HG03095 (cell line): ENCODE measurements at regions not wholly inside any gene's neighbourhood (a gene's known extent, or its start where the extent isn't known, plus 50 kb on each side); places are given as distances from the start of the nearest gene placed in this dataset.

ENCODE experiments used
- ATAC-seq: cut with Tn5 transposase; IDR thresholded peaks from one replicate; pipeline ENCODE4 v1.9.1; 2021; ENCODE audit warnings: moderate library complexity; ENCODE audit not compliant: unreplicated experiment

- ATAC-seq: no peak
Measured at GRCh38 chr9:79120941-79121340, 450.8 kb upstream of the TLE4 start.

GRCh38 chr9:79123415-79123814 is 448.4 kb upstream of the TLE4 start:
- ATAC-seq: no peak

DNA sequence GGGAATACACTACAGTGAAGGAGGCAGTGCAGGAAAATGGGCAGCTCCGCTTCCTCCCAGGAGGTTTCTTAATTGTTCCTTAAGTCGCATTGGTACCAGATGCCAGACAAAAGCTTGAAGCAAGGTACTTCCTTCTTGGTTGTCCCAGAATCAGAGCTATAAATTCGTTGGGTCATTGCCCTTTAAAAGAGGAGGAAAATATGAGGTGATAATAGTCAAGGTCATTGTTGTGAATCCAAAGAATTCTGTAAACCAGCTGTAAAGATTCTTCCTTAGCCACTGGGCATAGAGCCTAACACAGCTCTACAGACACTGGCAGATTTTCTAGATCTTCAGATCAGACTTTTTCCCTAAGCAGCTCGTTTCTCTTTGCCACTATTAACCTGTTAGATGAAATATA is 444.1 kb upstream of the TLE4 start:
- no peak for ATAC-seq

GRCh38 chr9:79129865-79130480 is 441.8 kb upstream of the TLE4 start:
- no peak for ATAC-seq

- ATAC-seq: no peak
Measured at GRCh38 chr9:79131246-79131774, 440.5 kb upstream of the TLE4 start.

- no peak for ATAC-seq
Measured at GRCh38 chr9:79131824-79132377, 439.9 kb upstream of the TLE4 start.

- no peak for ATAC-seq
Measured at GRCh38 chr9:79134654-79135053, 437.1 kb upstream of the TLE4 start.

GRCh38 chr9:79135681-79136415 is 435.9 kb upstream of the TLE4 start:
- ATAC-seq: no peak

DNA sequence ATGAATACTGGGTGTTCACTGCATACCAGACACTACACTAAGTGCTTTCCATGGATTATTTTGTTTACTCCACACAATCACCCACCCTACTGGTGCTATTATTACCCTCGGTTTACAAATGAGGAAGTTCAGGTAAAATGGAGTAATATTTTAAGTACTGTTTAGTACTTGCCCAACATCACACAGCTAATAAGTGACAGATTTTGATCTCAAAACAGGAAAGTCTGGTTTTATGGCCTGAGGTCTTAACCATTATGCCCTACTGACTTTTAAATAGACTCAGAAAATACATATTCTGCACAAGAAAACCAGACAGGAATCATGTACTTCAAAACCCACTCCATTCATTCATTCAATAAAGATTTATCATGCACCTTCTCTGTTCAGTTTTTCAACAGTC is 431.0 kb upstream of the TLE4 start:
- ATAC-seq: no peak

DNA sequence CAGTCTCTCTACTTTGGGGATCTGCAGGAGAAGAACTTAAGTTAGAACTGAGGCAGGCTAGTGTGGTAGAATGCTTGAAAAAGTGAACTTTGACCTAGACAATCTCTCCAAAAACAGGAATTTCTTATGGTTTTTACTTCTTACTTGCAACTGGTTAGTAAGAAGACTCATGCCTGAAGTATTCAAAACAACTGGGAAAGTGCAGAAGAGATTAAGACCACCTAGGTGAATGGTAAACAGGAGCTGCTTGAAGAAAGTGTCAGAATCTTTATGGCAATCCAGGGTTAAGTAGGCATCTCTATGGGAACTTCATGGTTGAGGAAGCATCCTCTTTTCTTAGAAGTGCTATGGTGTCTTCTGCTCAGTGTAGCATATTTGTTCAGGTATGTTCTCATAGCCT is 428.6 kb upstream of the TLE4 start:
- no peak for ATAC-seq

DNA sequence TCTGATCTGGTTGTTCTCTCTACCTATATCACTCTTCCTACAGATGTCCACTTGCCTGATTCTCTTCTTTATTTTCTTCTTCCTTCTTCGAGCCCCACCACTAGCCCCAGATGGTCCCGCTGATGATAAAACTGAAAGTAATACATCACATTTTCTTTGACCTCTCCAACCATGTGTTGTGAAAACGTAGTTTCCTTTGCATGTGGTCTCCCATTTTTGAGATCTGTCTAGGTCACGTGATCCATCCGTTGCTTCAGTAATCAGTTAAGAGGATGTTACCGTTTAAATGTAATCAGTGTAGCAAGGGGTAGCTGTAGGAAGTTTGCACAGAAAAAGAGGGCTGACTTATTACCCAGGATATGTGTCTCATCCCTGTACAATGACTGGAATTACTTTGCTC is 426.3 kb upstream of the TLE4 start:
- no peak for ATAC-seq

DNA sequence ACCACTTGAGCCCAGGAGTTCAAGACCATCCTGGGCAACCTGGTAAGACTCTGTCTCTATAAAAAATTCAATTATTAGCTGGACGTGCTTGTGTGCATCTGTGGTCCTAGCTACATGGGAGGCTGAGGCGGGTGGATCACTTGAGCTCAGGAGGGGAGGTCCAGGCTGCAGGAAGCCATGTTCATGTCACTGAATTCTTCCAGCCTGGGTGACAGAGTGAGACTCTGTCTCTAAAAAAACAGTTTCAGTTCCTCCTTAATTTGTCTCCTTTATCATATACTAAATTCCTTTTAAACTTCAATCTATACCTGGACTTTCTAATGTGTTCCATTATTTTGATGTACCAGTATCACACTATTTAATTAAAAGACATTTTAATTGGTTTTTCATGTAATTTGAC is 422.2 kb upstream of the TLE4 start:
- ATAC-seq: no peak

DNA sequence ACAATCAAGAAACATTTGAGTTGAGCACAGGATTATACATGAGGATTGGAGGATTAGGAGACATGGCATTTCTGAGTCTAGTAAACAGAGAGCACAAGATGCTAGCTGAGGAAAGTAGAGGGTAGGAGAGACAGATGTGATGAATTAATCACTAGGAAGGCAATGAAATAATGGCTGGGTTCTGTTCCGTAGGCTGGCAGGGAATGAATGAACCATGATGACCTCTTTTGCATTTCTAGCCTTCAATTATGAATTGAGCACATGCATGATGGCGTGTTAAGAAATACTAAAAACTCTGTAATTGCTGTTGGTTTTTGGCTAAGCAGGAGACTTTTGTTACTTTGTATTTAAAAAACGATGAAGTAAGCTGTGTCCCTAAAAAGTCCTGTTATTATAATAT is 420.0 kb upstream of the TLE4 start:
- no peak for ATAC-seq

- ATAC-seq: no peak
Measured at GRCh38 chr9:79152306-79152705, 419.5 kb upstream of the TLE4 start.

DNA sequence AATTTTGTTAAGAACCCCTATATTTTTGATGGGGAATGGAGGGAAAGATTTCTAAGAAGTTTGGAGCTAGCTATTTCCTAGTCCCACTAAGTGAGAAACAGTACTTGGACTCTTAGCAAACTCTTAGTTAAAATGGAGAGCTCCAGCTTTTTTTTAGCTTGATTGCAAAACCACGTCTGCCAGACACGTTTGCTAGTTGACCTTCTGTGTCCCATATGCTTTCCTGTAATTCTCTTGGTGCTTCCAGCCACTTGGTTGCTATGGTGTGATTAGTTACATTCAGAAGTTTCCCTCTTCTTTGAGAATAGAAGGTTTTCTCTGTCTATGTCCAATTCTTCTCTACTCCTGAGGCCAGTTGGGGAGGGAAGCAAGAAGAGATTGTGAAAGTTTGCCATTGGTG is 417.0 kb upstream of the TLE4 start:
- no peak for ATAC-seq

DNA sequence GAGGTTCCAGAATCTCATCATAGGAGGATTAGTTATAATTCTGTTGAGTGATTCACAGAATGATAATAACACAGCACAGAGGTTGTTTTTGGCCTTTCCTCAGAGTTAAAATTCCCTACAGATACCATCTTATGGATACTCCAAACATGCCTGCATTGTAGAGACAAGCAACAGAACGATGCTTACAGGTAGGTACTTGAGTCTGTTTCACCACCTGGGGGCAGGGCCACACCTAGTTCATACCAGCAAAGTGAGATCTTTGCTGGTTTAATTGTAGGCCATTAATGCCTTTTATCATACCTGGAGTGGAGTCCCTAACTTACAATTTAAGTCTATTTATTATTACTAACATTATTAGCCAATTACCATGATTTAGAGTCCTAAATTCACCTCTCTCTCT is 416.5 kb upstream of the TLE4 start:
- ATAC-seq: no peak

DNA sequence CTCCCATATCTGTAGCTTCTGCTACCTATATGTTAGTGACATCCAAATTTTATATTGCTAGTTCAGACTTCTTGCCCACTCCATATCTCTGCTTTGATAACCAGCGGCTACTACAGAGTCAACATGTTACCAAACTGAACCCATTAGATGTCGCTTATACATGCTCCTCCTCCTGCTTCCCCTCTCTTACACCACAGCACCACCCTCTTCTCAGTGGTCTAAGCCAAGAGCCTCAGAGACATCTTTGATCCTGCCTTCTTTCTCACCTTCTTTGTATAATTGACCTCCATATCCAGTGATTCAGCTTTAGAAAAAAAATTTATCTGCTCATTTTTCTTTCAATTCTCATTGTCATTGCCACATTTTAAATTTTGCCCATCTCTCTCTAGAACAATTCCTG is 408.2 kb upstream of the TLE4 start:
- ATAC-seq: no peak

DNA sequence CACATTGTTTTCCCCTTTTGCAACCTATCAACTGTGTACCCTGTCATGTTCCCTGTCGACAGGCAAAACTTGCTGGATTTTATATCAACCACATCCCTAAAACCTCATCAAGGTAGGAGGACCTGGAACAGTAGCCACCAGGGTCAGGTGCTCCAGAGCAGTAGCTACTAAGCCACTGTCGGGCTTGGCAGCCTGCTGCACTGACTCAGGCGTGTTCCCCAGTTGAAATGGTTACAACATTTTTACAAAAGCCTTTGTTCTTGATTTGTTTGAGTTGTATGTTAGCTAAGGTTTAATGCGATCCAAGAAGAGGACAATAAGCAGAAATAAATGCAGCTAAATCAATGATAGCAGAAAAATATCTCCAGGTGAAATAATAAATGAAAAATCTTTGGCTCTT is 407.4 kb upstream of the TLE4 start:
- ATAC-seq: no peak

DNA sequence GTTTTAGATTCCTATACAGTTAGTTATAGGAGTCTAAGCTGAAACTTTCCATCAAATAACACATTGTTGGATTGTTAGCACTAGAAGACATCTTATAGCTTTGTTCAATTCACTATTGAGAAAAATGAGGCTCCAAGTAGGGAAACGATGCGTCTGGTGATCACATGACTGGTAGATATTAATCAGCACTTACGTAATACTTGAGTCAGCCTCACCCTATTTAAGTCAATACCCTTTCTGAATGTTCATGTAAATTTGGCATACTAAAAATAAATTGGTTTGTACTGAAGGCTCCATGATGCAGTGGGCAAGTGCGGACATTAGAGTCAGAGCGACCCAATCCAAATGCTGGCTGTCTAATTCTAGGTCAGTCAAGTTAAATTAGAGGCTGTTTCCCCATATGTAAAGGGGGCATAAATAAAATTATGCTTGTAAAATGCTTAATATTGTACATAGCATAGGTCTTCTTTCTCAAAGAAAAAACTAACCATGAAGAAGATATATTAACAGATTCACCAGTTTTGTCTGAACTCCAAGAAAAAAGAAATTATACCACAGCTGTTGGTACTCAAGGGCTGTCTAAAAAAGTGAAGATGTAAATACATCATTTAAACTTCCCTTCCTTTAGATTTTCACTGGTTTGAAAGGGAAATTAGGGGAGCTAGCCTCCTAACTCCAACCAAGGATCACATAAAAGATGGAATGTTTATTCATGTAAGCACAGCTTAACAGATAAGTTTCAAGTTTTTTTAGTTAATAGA is 406.6 kb upstream of the TLE4 start:
- ATAC-seq: no peak

DNA sequence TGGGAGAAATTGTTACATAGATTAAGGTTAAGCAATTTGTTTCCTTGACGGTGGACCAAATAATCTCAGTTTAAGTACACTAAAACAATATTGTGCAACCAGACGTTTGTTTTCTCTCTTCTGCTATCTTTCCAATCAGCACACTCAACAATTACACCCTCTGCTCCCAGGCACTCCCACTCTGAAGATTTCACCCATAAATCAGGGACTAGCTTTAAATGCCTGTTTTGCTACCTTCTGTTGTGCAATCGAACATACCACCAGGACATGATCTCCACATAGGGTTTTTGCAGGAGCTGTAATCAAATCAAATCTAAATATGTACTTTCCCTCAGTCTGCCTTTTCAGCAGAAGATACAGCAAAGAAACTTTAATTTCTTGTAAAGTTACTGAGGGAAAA is 405.8 kb upstream of the TLE4 start:
- no peak for ATAC-seq

- no peak for ATAC-seq
Measured at GRCh38 chr9:79170643-79171042, 401.1 kb upstream of the TLE4 start.

- no peak for ATAC-seq
Measured at GRCh38 chr9:79173932-79174331, 397.8 kb upstream of the TLE4 start.
